GM19328 (cell line): ENCODE measurements at regions not wholly inside any gene's neighbourhood (a gene's known extent, or its start where the extent isn't known, plus 50 kb on each side); places are given as distances from the start of the nearest gene placed in this dataset.

ENCODE experiments used
- ATAC-seq: cut with Tn5 transposase; IDR thresholded peaks from one replicate; pipeline ENCODE4 v1.9.1; 2021; ENCODE audit warnings: mild to moderate bottlenecking, moderate library complexity; ENCODE audit not compliant: unreplicated experiment

DNA sequence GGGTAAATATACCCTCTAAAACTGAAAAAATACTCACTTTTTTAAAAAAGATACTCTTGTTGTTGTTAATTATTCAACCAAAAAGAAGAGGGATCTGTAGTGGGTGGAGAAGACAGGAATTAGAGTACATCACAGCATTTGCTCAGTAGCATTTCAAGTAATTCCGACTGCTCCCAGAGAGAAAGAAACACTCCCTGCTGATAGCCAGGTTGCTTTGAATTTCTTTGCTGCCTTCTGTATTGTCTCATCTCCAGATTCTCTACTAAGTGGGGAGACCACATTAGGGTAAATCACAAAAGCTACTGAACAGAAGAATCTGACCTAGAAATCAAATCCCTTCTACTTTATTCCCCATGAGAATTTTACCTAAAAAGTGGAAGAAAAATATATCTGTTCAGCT lies 661.1 kb downstream of the BRINP3 start:
- no peak for ATAC-seq

DNA sequence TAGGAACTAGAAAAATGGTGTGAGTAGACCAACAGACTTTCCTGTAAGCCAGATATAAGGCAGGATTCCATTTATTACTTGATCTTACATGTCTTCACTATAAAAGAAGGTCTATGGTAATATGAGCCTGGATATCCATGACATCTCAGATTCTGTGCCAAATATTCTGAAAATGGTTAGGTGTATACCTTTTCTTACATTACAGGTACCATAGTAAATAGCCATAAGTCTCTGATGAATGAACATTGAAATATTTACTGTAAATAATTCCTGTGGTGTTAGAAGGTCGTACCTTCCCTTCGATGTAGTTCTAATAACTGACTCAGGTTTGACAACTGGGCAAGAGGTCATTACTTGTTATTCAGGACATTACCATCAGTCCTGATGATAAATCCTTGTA lies 657.9 kb downstream of the BRINP3 start:
- ATAC-seq: no peak

DNA sequence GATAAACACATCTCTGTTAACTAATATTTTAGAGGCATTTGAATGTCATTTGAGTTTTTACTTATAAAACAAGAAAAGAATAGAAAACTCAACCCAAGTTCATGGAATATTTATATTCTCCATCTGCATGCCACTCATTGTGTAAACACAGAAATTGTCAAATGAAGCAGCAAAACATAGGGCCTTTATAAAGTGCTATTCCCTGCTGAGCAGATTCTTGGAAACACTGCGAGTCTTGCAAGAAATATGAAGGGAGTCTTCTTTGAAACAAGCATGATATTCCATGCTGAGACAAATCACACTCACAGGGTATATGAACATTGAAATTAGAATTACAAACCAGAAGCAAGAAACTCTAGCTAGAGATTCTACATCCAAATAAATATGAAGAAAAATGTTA lies 655.8 kb downstream of the BRINP3 start:
- no peak for ATAC-seq

DNA sequence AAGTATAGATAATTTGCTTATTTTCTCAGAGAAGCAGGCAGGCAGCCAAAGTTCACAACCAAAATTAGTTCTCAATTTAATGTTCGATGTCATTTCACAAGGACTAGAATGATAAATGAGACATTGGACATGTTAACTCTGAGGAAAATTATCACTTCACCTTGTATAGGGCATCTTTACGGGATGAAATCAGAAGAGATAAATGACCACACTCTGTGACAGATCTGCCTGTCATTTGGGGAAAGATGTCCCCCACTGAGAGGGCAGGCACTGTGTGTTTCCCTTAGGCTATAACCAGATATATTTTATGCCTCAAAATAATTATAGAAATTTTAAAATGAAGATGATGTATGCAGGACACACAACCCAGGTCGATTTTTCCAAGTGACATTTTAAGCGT lies 642.9 kb downstream of the BRINP3 start:
- no peak for ATAC-seq

DNA sequence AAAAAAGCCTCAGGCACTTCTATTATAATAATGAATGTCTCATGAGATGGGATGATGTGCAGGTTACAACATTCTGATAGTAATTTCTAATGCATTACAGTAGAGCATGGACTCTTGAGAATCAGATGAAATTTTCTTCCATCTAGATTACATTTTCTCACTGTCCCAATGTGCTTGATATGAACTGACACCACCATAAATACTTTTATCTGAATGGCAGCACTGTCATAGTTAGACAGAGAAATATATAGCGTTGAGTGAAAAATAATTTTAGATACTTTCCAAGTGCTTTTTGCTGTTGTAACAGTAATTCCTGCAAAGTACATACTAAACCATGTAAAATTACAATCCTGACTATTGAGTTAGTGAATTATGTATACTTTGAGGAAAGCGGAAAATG lies 630.1 kb downstream of the BRINP3 start:
- ATAC-seq: no peak

DNA sequence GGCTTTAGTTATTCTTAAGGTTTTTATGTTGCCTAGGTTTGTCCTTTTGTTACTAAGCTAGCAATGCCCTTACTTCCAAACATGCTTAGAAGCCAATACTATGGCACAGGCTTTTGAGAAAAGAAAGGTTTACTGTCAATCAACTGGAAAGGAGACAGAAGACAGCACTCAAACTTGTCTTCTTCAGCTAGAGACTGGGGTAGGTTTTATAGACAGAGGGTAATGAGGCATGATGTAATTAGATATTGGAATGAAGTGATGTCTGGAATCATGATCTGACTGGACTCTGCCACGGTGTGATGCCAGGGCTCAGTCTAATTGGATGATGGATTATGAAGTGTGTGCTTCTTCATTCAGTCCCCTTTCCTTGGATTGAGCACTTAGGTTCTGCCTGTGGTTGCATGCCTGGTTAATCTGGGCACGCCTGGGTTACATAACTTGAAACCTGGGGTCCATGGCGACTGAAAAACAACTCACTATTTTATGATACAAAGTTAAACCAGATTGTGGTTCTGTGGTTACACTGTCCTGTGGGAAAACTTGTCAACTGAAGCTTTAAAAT lies 625.8 kb downstream of the BRINP3 start:
- ATAC-seq: no peak

DNA sequence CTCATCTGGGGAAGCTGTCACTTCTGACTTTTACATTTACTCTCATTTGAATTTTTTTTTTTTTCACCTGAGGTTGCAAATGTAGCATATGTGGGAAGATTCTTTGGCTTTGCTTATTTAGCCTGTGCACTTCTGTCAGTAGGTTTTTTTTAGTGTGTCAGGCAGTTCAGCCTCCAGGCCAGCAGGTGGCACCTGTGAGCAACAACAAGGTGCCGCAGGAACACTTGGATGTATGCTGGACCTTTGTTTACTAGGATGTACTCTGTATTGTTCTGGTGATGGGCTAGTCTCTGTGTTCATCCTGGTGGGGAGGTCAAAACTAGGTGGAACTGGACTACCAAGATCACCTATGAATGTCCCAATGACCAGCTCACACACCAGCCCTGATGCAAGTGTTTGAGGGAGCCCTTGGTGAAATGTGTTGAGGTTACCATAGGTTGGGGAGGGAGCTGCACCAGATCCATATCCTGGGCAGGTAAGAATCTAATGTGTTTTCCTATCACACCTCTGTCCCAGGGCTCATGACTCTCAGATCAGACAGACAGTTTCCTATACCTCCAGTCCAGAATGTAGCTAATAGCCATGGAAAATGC lies 618.2 kb downstream of the BRINP3 start:
- ATAC-seq: no peak

DNA sequence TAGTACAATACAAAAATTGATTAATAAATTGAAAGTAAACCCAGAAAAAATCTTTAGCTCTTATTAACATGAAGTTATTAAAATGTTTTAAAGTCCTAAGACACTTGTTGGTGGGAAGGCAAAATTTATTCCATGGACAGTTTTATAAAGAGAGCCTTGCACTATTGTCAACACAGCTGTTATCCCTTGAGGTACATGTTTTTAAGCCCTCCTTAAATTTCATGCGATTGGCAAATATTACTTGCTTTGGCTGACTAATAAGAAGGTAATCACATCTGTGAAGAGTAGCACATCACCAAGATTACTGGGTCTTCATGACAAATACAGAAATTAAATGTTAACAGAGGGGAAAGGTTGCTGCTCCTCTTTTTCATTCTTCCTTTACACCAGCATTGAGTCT lies 611.1 kb downstream of the BRINP3 start:
- no peak for ATAC-seq

DNA sequence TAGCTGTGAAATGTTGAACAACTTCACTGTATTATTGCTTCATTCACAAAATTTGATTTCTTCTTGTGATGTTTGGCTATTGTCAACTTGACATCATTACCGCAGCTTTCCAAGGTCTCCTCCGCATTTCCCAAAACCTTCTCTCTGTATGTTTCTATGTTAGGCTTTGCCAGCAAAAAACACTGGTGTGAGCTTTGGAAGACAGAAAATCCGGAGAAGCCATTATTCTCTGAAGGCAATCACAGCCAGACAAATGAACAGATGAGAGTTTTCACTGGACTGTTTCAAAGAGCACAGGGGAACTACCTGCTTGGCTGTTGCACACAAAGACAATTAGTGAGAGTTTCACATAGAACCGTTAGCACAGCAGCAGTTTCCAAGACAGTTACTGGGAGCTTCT lies 609.6 kb downstream of the BRINP3 start:
- no peak for ATAC-seq

DNA sequence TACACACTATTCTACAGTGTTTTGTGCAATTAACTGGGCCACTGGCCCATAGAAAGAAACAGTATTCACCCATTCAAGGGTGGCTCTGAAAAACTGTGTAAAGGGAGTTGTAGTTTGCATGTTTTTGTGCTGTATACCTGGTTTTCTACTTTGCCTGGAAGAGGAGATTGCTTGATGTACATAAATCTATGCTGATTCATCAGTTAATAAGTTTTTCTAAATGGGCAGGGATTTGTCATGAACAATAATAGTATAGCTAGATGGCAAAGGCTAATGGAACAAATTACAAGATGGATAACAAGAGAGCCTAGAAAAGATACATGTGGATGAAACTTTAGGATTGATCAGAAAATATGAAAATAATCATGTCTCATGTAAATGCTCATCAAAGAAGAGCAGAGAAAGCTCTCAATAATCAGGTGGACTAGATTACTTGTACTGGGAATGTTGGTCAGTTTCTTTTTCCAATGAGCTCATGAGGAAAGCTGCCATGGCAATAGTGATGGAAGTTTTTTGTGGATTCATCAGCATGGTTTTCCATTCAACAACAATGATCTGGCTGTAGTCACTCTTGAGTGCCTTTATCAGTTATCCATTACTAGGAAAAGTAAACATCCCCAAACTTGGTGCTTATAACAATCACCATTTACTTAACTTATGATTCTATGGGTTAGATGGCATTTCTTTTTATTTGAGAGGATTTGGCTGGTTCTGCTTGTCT lies 602.8 kb downstream of the BRINP3 start:
- no peak for ATAC-seq

DNA sequence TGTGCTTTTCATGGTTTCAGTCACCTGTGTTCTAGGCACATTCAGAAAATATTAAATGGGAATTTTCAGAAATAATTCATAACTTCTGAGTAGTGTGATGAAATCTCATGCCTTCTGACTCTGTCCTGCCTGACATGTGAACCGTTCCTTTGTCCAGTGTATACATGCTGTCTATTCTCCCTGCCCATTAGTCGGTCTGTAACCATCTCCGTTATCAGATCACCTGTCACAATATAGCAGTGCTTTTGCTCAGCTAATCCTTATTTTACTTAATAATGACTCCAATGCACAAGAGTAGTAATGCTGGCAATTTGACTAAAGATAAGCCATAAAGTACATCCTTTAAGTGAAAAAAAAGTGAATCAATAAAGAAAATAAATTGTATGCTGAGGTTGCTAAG lies 597.5 kb downstream of the BRINP3 start:
- ATAC-seq: no peak

DNA sequence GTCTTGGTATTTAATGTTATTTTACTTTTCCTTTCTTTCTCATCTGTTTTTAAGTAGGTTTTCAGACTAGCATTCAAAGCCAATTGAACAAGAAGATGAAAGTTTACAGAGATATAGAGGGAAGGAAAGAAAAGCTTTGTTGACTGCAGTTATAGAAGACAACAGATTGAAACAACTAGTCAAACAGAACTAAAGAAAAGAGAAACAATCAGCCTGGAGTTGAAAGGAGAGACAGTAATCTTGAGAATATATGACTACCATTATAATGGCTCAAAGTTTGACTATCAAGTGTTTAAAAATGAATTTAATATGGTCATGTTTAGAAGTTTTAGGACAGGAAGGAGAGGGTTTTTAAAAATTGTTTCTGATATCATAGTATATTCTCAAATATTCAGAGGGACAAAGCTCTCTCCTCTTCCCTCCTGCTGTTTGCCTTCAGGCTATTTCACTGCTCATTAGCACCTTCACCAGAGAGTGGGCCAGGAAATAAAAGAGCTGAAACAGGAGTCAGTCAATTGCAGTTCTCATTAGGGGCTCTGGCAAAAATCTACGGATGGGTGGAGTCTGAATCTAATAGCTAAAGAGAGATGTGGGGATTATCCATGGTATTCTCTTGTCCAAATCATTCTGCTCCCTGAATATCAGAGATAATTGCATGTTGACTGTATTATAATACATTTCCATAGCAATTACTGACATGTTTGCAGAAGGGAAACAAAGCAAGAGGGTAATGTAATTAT lies 577.8 kb downstream of the BRINP3 start:
- no peak for ATAC-seq

DNA sequence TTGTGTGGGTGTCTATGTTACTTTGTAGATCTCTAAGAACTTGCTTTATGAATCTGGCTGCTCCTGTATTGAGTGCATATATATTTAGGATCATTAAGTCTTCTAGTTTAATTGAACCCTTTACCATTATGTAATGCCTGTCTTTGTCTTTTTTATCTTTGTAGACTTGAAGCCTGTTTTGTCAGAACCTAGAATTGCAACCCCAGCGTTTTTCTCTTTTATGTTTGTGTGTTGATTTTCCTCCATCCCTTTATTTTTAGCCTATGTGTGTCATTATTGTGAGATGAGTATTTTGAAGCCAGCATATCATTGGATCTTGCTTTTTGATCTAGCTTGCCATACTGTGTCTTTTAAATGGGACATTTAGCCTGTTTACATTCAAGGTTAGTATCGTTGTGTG lies 573.2 kb downstream of the BRINP3 start:
- ATAC-seq: no peak

DNA sequence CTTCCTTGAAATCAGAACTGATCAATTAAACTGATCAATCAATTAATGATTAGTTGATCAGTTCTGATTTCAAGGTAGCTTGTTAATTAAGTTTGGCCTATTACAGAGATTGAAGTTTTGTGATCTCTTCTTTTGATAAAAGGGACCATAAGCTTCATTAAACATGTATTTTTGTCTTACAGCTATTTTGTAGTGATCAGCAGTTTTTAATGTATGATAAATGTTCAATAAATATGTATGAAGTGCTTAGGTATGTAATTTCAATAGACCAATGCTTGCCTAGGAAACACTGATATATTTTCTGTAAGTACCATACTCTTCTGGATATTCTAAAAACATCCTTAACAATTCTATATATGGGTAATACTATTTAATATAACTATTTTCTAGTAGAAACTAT lies 569.6 kb downstream of the BRINP3 start:
- ATAC-seq: no peak

DNA sequence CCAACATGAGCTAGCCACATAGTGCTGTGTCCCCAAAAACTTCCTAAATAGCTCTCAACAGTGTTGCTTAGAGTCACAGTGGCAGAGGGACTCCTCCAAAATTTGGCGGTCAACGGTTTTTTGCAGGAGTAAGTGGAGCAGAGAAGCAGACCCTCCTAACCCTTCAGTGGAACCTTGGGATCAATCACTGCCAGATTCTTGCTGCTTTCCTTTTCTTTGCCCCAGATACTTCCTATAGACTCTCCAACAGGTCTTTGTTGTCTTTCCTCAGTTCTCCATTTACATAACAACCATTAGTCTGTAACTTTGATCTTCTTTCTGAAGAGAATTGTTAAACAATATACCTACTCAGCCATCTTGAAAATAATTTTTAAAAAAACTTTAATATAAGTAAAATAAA lies 556.1 kb downstream of the BRINP3 start:
- ATAC-seq: no peak

DNA sequence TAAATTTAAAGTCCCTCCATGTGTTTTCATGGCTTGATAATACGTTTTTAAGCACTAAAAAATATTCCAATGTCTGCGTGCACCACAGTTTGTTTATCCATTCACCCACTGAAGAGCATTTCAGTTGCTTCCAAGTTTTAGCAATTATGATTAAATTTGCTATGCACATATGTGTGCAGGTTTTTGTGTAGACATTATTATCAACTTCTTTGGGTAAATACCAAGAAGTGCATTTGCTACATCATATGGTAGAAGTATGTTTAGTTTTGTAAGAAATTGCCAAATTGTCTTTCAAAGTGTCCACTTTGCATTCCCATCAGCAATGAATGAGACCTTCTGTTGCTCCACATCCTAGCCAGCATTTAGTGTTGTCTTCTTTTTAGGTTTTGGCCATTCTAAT lies 550.0 kb downstream of the BRINP3 start:
- no peak for ATAC-seq

DNA sequence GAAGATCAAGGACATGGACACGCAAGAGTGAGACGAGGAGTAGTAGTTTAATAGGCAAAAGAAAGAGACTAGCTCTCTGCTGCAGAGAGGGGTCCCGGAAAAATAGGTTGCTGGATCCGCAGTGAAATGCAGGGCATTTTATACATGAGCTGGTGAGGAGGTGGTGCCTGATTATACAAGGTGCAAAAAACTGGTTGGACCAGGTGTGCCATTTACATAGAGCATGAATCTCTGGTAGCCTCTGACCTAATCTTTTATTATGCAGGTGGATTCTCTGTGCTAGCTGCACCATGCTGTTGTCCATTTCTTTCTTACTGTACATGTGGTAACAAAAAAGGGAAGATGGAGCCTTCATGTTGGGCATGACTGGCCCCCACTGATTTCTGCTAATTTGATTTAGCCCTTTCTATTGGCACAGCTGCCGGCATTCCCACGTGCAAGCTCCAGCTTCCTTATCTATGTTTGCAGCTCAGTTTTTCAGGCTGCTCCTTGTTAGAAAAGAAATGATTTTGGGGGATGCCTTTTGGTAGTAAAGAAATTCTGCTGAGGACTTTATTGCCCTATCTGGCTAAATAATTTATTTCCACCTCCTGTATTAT lies 548.1 kb downstream of the BRINP3 start:
- no peak for ATAC-seq

DNA sequence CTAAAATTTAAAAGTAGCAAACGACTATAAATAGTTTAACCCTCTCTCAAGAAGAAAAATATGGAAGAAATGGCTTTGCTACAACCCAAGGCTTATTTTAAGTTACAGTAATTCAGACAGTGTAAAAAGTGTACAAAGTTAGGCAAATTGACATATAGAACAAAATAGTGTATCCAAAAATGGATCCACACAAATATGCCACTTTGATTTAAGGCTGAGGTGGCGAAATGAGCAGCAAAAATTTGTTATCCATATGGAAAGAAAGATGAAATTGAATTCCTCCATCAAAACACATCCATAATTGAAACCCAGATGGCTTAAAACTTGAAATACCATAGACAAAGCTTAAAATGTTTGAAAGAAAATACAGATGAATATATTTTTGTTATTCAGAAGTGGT lies 540.8 kb downstream of the BRINP3 start:
- ATAC-seq: no peak

DNA sequence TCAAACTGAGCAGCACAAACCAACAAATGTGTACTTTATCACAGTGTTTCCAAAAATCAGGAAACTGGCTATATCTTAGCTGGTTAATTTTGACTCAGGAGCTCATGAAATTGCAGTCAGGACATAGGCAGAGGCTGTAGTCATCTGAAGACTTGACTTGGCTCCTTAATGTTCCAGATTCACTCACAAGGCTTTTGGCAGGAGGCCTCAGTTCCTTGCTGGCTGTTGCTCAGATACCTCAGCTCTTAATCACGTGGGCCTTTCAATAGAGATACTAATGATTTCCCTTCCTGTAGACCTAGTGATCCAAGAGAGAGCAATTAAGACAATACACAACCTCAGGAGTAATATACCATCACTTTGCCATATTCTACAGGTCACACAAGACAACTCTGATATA lies 537.7 kb downstream of the BRINP3 start:
- ATAC-seq: no peak

DNA sequence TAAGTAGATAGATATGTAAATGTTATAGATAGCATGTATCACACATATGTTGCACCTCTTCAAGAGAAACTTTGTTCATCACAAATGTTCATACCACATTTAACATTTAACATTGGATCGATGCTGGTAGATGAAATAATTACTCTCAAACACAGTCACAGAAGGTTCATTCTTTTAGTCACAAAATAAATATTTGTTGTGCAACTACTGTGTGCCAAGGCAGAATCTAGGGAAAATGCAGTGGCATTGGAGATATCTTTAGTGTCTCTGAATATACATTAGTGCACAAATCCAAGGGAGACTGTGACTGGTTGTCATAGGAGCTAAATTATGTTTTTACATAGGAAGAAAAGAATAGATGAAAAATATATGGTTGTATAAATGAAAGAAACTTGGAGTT lies 535.7 kb downstream of the BRINP3 start:
- ATAC-seq: no peak

DNA sequence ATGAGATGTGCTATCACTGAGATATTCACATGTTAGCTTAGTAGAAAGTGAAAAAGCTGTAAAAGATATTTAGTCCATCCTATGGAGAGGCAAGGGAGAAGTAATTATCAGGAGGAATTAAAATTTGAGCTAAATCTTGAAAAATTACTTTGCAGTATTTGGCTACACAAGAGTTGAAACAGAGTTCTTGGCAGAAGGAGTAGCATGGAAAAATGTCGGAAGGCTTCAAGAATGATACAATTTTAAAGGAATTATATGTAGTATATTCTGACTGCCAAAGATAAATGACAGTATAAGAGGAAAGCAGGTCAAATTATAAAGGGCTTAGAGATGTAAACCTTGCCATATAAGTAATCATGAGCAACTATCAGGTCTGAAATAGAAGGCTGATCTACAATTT lies 518.9 kb downstream of the BRINP3 start:
- ATAC-seq: no peak

DNA sequence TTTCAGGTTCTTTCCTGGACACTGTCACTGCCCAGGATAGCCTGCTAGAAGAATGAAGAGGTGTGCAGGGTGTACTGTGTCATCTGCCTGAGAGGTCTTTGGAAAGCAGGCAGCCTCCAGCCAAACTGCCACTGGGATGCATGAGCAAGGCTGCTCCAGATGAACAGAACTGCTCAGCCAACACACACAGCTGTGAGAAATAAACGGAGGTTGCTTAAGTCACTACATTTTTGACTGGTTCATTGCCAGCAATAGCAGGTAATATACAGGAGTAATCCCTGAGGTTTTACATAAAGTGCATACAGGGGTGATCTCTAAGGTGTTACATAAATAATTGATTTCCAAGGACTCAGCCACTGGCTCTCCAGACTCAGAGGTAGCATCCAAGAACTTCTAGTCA lies 516.9 kb downstream of the BRINP3 start:
- no peak for ATAC-seq
